ENCODE measurements at regions not wholly inside any gene's neighbourhood (a gene's known extent, or its start where the extent isn't known, plus 50 kb on each side); places are given as distances from the start of the nearest gene placed in this dataset.

- peak; percentile 39 for ATAC-seq (ENCODE audit: low read depth)
- peaks cover 10% of the 10 kb centered on the region for H3K27me3 Mint-ChIP-seq
Observed at GRCh38 chr6:166862978-166863530, 93.3 kb downstream of the RNASET2 start.

More at GRCh38 chr6:166862978-166863530, 93.3 kb downstream of the RNASET2 start:
- H3K9me3 Mint-ChIP-seq (ENCODE audit: insufficient read depth) = no peaks in the 10 kb centered on the region
- intact Hi-C loops (cut with micrococcal nuclease) = loop anchor here (5.0 kb wide), 1 partner anchor 74 kb away; no protein-coding TSS in a partner anchor
- Histone ChIP-seq H3K4me2 (replicated peaks; ENCODE audit: low read depth, low read length, poor library complexity, severe bottlenecking) (peak overlapping the region; percentile 95), H3K27ac (ENCODE audit: low read length in 2 of 2) (no peak overlapping the region), H3K4me3 (ENCODE audit: control extremely low read depth in 1 of 5, extremely low read depth in 1 of 5, insufficient read depth in 1 of 5, low read depth in 2 of 5, low read length in 4 of 5) (peak overlapping the region in 4 of 5 experiments; percentile 44 to 70 (median 62)), H3K4me1 (ENCODE audit: control insufficient read depth in 2 of 2, insufficient read depth in 2 of 2, low read length in 2 of 2) (peaks cover 13 to 14% of the 10 kb centered on the region in 2 donors), H3K9me3 (ENCODE audit: control extremely low read depth in 1 of 3, control insufficient read depth in 2 of 3, insufficient read depth in 1 of 3, low read length in 2 of 3) (no peaks in the 10 kb centered on the region), H3K79me2 (ENCODE audit: control insufficient read depth, insufficient read depth, low read length) (no peaks in the 10 kb centered on the region), H4K20me1 (ENCODE audit: control insufficient read depth, insufficient read depth, low read length, poor library complexity, severe bottlenecking) (no peaks in the 10 kb centered on the region), H3K27me3 (replicated peaks in 1 of 4; ENCODE audit: control extremely low read depth in 1 of 4, control insufficient read depth in 3 of 4, insufficient read depth in 4 of 4, low read length in 3 of 4) (peaks cover 0 to 28% (median 15%) of the 10 kb centered on the region in 4 experiments), H3K9ac (ENCODE audit: low read length) (peak overlapping the region; percentile 64), H2AFZ (ENCODE audit: insufficient read depth, low read depth, low read length, poor library complexity, severe bottlenecking) (peak overlapping the region; percentile 69), H3K36me3 (replicated peaks in 1 of 2; ENCODE audit: control extremely low read depth in 1 of 2, control insufficient read depth in 1 of 2, extremely low read depth in 1 of 2, insufficient read depth in 2 of 2, low read length in 1 of 2) (no peaks in the 10 kb centered on the region)
- 4% methylated on average over 13 of the region's 21 CpGs for WGBS (ENCODE audit: insufficient coverage)
- CTCF ChIA-PET = interaction anchor here (0.9 to 1.3 kb wide), 2 partner anchors 76 to 126 kb away, joined by 3 to 7 read pairs; no protein-coding TSS in a partner anchor
- H3K4me3 Mint-ChIP-seq = peak overlapping the region; percentile 91
- peaks cover 8% of the 10 kb centered on the region for H3K4me1 Mint-ChIP-seq
- no peak for DNase-seq
- POLR2A ChIA-PET = interaction anchor here (0.5 to 1.2 kb wide), 2 partner anchors 76 to 126 kb away, joined by 3 to 4 read pairs; no protein-coding TSS in a partner anchor
- TF ChIP-seq, protein P1, sequence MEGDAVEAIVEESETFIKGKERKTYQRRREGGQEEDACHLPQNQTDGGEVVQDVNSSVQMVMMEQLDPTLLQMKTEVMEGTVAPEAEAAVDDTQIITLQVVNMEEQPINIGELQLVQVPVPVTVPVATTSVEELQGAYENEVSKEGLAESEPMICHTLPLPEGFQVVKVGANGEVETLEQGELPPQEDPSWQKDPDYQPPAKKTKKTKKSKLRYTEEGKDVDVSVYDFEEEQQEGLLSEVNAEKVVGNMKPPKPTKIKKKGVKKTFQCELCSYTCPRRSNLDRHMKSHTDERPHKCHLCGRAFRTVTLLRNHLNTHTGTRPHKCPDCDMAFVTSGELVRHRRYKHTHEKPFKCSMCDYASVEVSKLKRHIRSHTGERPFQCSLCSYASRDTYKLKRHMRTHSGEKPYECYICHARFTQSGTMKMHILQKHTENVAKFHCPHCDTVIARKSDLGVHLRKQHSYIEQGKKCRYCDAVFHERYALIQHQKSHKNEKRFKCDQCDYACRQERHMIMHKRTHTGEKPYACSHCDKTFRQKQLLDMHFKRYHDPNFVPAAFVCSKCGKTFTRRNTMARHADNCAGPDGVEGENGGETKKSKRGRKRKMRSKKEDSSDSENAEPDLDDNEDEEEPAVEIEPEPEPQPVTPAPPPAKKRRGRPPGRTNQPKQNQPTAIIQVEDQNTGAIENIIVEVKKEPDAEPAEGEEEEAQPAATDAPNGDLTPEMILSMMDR (IDR thresholded peaks at IDR 0.05) = no peak
- no peak for TF ChIP-seq EZH2 (IDR thresholded peaks at IDR 0.05; ENCODE audit: borderline replicate concordance, insufficient read depth, low read depth, low read length, poor library complexity, severe bottlenecking)
- no peak overlapping the region for H3K27ac Mint-ChIP-seq

All from B cell (primary cell).